HG03558 (cell line): ENCODE measurements at regions not wholly inside any gene's neighbourhood (a gene's known extent, or its start where the extent isn't known, plus 50 kb on each side); places are given as distances from the start of the nearest gene placed in this dataset.

ENCODE experiments used
- ATAC-seq: cut with Tn5 transposase; IDR thresholded peaks from one replicate; pipeline ENCODE4 v1.9.1; 2021; ENCODE audit warnings: moderate number of reproducible peaks; ENCODE audit not compliant: unreplicated experiment; ENCODE audit errors: extremely low read depth

- ATAC-seq, result no peak
Measured at GRCh38 chrX:4450177-4450576, 736.7 kb upstream of the PRKX start.

DNA sequence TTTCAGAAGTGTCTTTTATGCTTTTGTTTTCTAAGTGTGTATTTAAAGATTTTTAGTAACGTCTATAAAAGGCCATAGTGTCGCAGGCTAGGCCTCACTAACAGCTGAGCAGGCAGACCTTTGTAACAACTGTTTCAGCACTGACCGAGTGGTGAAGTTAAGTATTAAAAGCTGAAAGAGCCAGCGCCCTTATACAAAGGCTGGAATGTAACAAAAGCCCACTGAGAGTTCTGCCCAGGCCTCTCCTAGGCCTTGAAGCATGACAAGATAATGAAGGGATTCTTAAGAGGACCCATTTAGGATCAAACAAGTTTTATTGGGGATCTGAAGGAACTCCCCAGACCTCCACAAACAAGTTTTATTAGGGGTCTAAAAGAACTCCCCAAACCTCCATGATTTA, 722.5 kb upstream of the PRKX start:
- no peak for ATAC-seq

DNA sequence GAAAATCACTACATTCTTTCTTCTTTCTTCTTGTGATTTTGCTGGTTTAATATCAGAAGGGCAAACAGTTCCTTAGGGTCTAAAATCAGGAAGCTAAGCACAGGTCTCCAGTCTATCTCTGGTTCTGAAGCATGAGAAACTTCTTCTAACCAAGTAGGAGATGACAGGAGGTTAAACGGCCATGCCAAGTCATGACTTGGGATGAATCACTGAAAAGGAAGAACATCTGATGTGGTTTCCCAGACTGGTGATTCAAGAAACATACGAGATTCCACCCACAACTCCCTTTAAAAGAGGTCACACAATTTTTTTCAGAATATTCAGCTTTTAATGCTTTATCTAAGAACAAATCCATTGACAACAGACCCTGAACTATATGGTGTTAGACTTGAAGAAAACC, 684.0 kb upstream of the PRKX start:
- no peak for ATAC-seq

DNA sequence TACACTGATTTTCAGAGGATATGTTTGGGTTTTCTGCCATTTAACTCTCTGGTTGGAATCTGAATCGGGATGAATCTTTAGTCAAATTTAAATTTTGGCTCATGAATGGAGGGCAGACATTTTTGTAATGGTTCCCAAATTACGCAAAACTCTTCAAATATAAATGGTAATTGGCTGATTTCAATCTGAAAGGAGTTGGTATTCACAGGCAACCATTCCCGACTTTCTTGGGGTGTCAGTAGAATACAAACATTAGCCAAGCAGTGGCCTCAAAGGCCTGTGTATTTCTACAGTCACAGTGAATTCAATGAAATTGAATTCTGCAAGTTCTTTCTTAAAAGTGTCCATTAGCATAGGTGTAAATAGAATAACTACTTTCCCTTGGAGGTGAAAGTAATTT, 668.8 kb upstream of the PRKX start:
- ATAC-seq, result no peak

DNA sequence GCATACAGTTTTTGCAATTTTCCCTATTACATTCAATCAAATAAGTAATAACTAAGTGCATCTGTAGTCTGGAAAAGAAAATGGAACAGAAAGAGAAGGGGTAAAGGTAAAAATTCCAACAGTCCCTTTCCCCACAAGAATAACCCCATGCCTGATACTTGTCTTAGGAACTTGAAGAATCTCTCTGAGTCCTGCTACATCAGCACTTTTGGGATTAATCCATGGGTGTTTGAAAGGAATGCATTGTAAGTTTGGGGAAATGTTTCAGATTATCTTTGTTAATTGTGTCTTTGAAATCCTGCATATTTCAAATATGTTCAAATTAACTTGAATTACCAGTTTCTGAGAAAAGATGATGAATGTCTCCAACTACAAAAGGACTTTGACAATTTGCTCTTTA, 667.3 kb upstream of the PRKX start:
- no peak for ATAC-seq

DNA sequence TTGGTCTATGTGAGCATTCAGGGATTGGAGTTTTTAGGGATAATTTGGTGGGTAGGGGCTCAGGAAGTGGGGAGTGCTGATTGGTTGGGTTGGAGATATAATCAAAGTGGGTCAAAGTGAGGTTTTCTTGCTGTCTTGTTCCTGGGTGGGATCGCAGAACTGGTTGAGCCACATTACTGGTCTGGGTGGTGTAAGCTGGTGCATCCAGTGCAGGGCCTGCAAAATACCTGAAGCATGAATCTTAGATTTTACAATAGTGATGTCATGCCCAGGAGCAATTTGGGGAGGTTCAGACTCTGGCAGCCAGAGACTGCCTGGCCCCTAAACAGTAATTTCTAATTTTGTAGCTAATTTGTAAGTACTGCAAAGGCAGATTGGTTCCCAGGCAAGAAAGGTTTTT, 665.6 kb upstream of the PRKX start:
- ATAC-seq, result no peak

DNA sequence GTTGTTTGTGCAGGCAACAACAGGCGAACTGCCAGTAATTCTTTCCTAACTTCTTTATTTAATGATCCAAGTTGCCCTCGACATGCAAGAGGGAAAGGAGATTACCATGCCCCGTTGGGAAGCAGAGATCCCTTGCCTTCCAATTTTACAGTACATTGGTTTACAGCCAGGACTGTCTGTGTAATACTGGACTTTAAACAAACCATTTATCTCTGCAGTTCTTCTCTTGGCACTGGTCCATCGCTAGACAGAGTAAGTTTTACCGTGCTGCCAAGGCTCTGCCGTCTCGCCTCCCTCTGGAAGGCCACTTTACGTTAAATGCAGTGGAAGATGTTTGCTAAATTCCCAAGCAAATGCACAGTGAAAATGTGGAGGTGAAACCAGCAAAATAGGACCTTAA, 660.3 kb upstream of the PRKX start:
- no peak for ATAC-seq

DNA sequence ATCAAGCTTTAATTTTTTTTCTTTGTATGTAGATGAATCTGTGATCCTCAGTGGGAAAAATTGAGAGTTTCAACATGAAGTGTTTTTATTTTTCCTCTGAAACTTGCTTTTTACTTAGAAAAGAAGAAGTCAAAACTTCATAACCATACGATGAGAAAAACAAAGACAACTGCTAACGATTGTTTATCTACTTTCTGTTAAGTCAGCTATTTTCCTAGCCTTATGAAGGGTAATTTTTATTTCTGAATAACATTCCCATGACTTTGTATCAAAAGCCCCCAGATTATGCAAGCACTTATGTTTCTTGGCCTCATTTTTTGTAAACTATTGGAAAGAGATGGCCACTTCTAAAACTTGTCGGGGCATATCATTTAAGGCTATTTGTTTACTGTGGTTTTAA, 645.1 kb upstream of the PRKX start:
- no peak for ATAC-seq

DNA sequence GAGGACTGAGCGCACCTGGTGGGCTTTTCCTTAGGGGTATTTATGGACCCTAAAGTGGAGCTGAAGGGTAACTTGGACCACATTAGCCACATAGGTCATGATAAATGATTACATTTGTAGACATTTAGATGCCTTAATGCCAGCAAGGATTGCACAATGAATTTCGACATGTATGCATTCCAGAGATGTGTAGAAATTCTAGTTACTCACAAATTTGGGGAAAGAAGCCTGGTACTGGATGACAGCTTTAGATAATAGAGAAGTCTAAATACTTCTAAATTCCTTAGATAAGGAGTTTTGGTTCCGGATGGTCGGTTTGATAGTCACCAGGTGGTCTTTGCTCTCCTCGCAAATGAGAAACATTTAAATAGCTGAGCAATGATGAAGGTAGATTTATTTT, 609.5 kb upstream of the PRKX start:
- no peak for ATAC-seq

DNA sequence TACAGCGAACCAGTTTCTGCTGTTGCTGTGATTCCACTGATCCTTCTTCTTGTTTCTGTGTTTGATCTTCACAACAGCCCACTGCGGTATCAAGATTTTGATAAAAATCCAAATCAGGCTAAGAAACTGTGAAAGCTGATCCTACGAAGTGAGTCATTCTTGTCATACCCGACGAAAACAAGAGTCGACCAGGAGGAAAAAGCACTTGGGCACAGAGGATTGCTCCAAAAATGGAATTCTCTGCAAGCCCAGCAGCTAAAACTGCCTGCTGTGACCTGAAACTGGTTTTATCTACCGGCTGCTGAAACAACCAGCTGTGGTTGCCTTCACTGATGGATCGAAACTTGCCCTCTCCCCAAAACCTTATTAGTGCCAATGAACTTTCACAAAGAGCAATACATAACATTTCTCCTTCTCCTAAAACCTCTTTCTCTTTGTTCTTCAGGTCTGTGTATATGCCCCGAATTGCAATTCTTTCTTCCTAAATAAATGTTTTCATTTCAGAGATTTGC, 607.0 kb upstream of the PRKX start:
- ATAC-seq, result no peak

DNA sequence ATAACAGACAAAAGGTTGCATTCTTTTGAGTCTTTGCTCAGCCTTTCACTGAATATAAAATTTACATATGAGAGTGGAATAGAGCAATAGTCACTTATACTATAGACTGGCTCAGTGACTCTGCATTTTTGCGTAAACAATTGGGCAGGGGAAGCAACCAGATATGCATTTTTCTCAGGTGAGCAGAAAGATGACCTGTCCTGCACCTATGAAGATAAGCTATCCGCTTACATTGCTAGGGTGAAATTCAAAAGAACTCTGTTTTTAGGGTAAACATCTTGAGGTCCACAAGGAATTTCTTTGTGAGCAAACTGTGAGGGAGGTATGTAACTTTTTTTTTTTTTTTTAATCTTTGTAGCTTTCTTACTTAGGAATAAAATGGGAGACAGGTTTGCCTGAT, 602.4 kb upstream of the PRKX start:
- ATAC-seq, result no peak

DNA sequence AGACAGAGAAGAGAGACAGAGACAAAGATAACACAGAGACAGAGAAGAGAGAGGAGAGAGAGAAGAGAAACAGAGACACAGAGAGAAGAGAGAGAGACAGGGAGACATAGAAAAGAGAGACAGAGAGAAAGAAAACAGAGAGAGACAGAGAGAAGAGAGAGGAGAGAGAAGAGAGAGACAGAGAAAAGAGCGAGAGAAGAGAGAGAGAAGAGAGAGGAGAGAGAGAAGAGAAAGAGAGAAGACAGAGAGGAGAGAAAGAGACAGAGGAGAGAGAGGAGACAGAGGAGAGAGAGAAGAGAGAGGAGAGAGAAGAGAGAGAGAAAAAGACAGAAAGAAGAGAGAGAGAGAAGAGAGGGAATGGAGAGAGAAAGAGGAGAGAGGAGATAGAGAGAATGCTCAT, 601.1 kb upstream of the PRKX start:
- ATAC-seq, result no peak

DNA sequence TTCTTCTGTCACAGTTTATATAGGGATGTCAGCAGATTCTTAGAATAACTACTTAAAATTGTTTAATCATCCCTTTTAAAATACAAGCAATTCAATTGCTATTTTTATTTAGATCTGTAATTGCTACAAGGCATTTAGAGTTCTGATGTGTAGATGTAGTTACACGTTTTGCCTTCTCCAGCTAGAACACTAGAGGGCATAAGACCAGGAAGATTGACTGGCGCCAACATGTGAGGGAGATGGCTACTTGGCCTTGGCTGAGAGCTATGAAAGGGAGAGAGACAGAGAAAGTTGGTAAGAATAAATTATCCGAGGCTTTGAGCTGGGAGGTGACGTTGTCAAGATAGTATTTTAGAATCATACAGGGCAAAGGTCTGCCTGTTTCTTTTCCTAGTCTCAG, 563.7 kb upstream of the PRKX start:
- no peak for ATAC-seq

GRCh38 chrX:4268676-4269075, 555.2 kb upstream of the PRKX start:
- ATAC-seq, result no peak

DNA sequence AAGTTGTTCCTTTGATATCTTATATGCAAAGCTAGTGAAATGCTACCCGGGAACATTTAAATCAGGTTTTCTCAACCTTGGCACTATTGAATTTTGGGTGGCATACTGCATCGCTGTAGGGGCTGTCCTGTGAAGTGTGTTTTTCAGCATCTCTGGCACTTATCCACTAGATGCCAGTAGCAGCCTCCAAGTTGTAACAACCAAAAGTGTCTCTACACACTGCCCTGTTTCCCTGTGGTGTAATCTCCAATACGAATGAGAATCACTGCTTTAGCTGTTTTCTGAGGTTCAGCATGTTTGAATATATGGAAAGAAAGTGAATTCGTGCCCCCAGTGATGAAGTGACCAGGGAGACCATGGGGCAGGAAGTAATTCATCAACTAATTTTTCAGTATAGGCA, 551.6 kb upstream of the PRKX start:
- no peak for ATAC-seq

DNA sequence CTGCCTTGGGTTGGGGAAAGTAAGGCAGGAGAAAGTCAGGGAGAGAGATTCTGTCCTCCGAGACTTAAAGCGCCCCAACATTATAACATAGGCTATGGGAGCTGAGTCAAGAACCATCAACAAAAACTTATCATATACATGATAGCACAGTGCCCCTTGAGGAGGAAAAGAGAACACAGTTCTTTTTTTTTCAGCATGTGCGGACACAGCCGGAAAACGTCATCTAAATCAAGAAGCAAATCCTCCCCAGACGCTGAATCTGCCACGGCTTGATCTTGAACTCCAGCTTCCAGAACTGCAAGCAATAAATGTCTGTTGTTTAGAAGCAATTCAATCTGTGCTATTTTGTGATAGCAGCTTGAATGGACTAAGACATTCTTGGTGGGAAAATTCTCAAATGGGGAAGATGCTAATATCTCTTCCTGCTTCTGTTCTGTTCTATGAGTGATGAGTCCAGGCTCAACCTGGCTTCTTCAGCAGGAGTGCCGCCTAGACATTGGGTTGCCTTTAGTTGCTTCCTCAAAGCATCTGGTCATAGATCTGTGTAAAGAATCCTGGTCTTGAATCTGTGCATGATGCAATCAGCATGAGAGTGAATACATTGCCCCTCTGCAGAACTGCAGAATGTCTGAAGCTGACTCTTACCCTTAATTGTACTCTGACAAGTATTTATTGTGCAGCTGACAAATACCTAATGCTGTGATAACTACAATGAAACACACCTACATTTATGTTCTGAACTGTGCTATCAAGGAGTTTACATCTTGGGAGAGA, 549.8 kb upstream of the PRKX start:
- no peak for ATAC-seq

GRCh38 chrX:4253092-4253491, 539.6 kb upstream of the PRKX start:
- no peak for ATAC-seq

DNA sequence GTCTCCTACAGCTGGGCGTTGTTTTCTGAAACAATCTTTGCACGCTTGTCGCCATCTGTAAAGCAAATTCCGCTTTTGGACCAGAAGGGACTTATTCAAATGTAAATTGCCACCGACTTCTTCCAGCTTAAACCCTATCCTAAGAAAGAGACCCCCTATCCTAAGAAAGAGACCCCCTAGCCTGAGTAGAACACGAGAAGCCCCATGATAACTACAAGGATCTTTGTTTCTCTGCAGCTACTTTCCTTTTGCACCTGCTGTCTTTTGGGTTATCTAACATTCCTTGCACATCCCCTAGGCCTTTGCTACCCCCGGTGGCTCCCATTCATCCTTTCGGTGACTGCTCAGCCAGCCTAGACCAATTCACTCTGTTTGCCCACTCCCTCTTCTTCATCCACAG, 536.0 kb upstream of the PRKX start:
- no peak for ATAC-seq

DNA sequence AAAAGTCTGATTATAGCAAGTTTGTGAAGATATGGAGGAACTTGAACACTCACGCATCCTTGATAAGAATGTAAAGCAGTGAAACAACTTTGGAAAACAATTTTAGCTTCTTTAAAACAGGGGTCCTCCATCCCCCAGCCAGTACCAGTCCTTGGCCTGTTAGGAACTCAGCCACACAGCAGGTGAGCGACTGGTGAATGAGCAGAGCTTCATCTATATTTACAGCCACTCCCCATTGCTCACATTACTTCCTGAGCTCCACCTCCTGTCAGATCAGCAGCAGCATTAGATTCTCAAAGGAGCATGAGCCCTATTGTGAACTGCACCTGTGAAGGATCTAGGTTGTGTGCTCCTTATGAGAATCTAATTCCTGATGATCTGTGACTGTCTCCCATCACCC, 530.3 kb upstream of the PRKX start:
- no peak for ATAC-seq

GRCh38 chrX:4240541-4241194, 527.2 kb upstream of the PRKX start:
- no peak for ATAC-seq

DNA sequence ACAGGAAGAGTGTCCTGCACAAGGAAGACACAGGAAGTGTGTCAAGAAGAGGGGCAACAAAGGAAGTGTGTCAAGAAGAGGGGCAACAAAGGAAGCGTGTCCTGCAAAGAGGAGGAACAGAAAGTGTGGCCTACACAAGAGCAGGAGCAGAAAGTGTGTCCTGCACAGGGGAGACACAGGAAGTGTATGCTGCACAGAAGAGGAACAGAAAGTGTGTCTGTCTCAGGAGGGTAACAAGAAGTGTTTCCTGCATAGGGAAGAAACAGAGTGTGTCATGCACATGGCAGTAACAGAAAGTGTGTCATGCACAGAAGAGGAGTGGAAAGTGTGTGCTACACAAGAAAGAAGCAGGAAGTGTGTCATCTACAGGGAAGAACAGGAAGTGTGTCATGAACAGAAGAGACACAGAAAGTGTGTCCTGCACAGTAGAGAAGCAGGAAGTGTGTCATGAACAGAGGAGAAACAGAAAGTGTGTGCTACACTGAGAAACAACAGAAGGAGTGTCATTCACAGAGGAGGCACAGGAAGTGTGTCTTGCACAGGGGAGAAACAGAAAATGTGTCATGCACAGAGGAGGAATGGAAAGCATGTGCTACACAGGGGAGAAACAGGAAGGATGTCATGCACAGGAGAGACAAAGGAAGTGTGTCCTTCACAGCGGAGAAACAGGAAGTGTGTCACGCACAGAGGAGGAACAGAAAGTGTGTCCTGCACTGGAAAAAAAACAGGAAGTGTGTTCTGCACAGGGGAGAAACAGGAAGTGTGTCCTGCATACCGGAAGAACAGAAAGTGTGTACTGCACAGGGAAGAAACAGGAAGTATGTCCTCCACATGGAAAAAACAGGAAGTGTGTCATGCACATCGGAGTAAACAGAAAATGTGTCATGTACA, 526.4 kb upstream of the PRKX start:
- no peak for ATAC-seq
